RKO (cell line): ENCODE measurements at regions not wholly inside any gene's neighbourhood (a gene's known extent, or its start where the extent isn't known, plus 50 kb on each side); places are given as distances from the start of the nearest gene placed in this dataset.
"Not testable (repeated sequence)": the region's sequence is repeated elsewhere in the genome, so short reads cannot be mapped to it uniquely, and the experiment has no call there.

Source experiments
- DNase-seq: peaks from one replicate; pipeline ENCODE4 v3.0.0-alpha.2; 2016; ENCODE audit warnings: low spot score

- DNase-seq = no peak
Observed at GRCh38 chr4:171532968-171533367, 280.2 kb upstream of the GALNTL6 start.

- DNase-seq = no peak
Observed at GRCh38 chr4:171524903-171525302, 288.3 kb upstream of the GALNTL6 start.

- DNase-seq = no peak
Observed at GRCh38 chr4:171521726-171522125, 291.5 kb upstream of the GALNTL6 start.

GRCh38 chr4:171519457-171519856 is 293.7 kb upstream of the GALNTL6 start:
- no peak for DNase-seq

DNA sequence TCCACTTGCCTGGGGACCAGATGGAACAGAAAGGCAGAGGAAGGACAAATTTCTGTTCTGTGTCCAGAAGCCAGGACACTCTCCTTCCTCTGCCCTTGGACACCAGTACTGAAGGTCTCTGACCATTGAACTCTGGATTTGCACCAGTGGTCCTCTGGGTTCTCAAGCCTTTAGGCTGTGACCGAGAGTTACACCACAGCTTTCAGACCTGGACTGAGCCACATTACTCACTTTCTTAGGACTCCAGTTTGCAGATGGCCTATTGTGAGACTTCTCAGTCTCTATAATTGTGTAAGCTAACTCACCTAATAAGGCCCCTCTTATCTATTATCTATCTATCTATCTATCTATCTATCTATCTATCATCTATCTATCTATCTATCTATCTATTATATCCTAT is 295.3 kb upstream of the GALNTL6 start:
- DNase-seq = no peak

DNA sequence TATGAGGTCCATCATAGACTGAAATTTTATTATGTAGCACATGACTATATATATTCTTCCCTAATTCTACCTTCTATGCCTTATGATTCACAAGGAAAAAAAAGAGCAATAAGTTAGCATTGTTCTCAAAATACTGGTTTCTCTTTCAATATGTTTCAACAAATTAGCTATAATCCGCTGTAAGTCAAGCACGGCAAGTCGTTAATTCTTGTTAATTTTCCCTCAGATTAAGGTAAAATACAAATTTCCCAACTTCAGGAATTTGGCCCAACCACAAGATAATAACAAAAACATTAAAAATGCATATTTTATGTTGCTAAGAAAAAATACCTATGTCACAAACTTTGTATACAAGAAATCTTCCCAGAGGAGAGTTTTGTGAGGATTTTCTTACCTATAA is 296.5 kb upstream of the GALNTL6 start:
- DNase-seq = no peak

GRCh38 chr4:171484681-171485080 is 328.5 kb upstream of the GALNTL6 start:
- no peak for DNase-seq

- DNase-seq = no peak
Observed at GRCh38 chr4:171478181-171478580, 335.0 kb upstream of the GALNTL6 start.

GRCh38 chr4:171475111-171475510 is 338.1 kb upstream of the GALNTL6 start:
- DNase-seq = not testable (repeated sequence)

DNA sequence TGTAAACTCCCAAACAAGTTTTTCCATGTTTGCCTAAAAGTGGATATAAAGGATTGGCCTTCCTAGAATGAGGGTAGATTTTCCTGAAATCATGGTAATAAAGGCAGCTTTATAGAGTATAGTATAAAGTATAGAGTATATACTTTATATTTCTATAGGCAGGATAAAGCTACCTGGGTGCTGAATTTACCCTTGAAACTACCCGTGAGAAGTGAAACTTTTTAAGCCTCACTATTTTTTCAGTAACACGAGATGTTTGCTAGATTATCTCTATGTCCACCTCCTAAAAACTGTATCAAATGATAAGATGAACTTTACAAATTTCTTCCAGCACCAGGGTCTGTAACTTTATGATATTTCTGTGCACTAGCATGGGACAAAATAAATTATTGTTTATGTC is 340.0 kb upstream of the GALNTL6 start:
- DNase-seq = no peak

GRCh38 chr4:171472230-171472629 is 341.0 kb upstream of the GALNTL6 start:
- DNase-seq = no peak

GRCh38 chr4:171464499-171464898 is 348.7 kb upstream of the GALNTL6 start:
- DNase-seq = no peak

- DNase-seq = no peak
Observed at GRCh38 chr4:171461191-171461590, 352.0 kb upstream of the GALNTL6 start.

GRCh38 chr4:171448919-171449481 is 364.2 kb upstream of the GALNTL6 start:
- DNase-seq = no peak

DNA sequence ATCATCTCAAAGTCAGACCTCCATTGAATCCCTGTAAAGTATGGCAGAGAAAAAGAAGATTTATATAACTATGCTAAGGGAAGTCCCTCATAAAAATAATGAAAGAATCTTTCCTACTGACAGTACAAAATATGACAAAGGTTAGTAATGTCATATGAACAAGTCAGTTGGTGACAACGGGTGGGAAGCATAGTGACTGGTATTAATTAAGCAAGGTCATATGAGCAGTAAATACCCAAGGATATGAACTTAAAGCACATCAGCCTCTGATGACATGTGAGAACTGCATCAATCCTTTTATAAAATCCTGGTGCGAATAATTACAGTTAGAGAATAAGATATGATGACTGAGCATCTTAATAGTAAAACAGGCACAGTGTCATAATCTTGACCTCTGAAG is 364.8 kb upstream of the GALNTL6 start:
- no peak for DNase-seq

GRCh38 chr4:171441300-171441941 is 371.8 kb upstream of the GALNTL6 start:
- no peak for DNase-seq

- DNase-seq = no peak
Observed at GRCh38 chr4:171433674-171434073, 379.5 kb upstream of the GALNTL6 start.

GRCh38 chr4:171432536-171432935 is 380.7 kb upstream of the GALNTL6 start:
- no peak for DNase-seq

GRCh38 chr4:171430495-171430894 is 382.7 kb upstream of the GALNTL6 start:
- no peak for DNase-seq

GRCh38 chr4:171397175-171397574 is 416.0 kb upstream of the GALNTL6 start:
- no peak for DNase-seq

GRCh38 chr4:171390626-171391025 is 422.6 kb upstream of the GALNTL6 start:
- DNase-seq = no peak

GRCh38 chr4:171378323-171378722 is 434.9 kb upstream of the GALNTL6 start:
- peak; percentile 2 for DNase-seq

GRCh38 chr4:171376724-171377123 is 436.5 kb upstream of the GALNTL6 start:
- DNase-seq = no peak

GRCh38 chr4:171353535-171353934 is 459.7 kb upstream of the GALNTL6 start:
- no peak for DNase-seq
